Choroid plexus epithelial cell (primary cell): ENCODE measurements at regions not wholly inside any gene's neighbourhood (a gene's known extent, or its start where the extent isn't known, plus 50 kb on each side); places are given as distances from the start of the nearest gene placed in this dataset.

Experiments
- DNase-seq: peaks from one replicate; pipeline ENCODE4 v3.0.0-alpha.2; 2010; ENCODE audit warnings: low read depth
- H3K4me3 ChIP-seq: 2 replicates; pipeline ENCODE4 v1.5.1; 2011; ENCODE audit warnings: low read depth, mild to moderate bottlenecking, control low read depth, low read length, moderate library complexity
- TF ChIP-seq, protein P1 (sequence below): conservative IDR thresholded peaks from 2 replicates; pipeline ENCODE4 v1.5.1; 2011; ENCODE audit warnings: low read depth, mild to moderate bottlenecking, control low read depth, inconsistent platforms, low read length, moderate library complexity

DNA sequence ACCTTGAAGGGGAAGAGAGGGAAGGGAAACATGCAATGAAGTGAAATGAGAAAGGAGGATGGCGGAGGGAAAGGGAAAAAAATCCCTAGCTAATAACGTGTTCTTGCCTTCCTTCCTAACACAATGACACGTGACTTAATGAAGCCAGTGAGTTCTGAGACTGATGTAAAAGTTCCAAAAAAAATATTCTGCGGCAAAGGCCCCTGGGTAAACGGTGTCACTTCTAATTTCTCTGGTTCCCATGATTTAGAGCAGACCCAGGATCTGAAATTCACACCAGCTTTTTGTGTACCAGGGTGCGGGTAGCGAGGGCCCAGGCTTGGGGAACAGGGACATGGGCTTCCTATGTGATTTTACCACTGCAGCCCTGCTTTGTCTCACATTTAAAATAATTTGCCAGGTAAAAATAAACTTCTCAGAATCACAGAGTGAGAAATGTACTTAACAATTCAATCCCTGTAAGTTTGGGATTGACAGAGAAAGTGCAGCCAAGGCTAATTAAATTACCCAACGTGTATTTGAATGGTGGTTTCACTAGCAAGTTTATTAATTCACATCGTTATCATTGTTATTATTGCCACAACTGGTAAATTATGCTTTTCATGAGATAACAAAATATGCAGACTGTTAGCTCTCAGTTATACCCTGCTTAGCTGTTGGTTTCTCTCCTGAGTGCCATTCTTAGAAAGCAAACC, 182.4 kb downstream of the SEM1 start:
- no peak for DNase-seq
- TF ChIP-seq, protein P1, sequence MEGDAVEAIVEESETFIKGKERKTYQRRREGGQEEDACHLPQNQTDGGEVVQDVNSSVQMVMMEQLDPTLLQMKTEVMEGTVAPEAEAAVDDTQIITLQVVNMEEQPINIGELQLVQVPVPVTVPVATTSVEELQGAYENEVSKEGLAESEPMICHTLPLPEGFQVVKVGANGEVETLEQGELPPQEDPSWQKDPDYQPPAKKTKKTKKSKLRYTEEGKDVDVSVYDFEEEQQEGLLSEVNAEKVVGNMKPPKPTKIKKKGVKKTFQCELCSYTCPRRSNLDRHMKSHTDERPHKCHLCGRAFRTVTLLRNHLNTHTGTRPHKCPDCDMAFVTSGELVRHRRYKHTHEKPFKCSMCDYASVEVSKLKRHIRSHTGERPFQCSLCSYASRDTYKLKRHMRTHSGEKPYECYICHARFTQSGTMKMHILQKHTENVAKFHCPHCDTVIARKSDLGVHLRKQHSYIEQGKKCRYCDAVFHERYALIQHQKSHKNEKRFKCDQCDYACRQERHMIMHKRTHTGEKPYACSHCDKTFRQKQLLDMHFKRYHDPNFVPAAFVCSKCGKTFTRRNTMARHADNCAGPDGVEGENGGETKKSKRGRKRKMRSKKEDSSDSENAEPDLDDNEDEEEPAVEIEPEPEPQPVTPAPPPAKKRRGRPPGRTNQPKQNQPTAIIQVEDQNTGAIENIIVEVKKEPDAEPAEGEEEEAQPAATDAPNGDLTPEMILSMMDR: no peak
- H3K4me3 ChIP-seq: no peak overlapping the region

DNA sequence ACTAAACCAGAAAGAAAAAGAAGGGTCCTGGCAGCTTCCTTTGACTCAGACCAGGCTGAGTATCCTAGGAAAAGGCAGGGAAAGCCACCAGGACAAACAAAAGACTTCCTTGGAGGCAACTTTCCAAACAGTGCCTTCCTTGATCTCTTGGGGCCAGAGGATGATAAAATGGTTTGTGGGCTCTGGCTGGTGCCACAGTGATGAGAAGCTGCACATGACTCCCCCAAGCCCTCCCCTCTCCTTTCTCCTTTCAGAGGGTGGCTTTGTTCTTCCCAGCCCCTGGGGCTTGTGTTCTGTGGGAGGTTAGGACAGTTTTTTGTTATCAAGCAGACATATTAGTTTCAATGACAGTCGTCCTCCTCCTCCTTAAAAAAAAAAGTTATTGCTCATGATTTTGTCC, 183.2 kb downstream of the SEM1 start:
- no peak overlapping the region for H3K4me3 ChIP-seq
- no peak for DNase-seq
- TF ChIP-seq, protein P1: no peak

GRCh38 chr7:96521068-96521894, 188.4 kb downstream of the SEM1 start:
- TF ChIP-seq, protein P1: no peak
- DNase-seq: no peak
- no peak overlapping the region for H3K4me3 ChIP-seq

DNA sequence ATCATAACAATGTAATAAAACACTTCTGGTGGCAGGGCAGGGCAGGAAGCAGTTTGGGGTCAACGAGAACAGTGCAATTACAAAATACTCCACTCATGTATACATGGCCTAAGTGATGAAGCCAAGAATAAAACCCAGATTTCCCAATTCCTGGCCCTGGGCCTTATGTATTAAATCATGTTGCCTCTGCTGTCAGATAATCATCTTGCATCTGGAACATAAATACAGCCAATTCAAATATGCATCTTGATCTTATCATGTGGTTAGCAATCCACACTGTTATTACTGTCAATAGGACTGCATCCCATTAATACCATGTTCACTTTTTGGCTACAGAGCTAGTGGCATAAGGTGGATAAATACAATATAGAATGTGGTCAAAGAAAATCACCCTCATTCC, 186.5 kb upstream of the SLC25A13 start:
- no peak overlapping the region for H3K4me3 ChIP-seq
- DNase-seq: no peak
- TF ChIP-seq, protein P1: no peak

DNA sequence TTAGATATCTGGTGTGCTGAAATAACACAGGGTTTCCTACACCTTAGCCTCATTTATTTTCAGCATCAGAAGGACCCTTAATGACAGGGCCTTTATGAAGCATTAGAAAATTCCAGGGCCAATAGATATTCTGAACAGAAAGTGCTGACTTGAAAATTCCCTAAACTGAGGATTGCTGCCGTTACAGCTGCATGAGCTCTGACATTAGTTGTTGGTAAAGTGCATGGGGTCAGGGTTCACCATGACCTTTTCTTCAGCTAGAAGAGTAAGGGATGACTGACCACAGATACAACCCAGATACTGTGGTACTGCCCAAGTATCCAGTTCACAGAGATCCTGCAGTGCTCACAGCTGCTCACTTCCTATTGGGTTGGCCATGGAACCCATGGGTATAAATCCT, 181.7 kb upstream of the SLC25A13 start:
- no peak for DNase-seq
- no peak overlapping the region for H3K4me3 ChIP-seq
- TF ChIP-seq, protein P1: no peak

- TF ChIP-seq, protein P1: no peak
- DNase-seq: no peak
- H3K4me3 ChIP-seq: no peak overlapping the region
Measured at GRCh38 chr7:96501318-96501717, 179.4 kb upstream of the SLC25A13 start.
